ENCODE measurements at regions not wholly inside any gene's neighbourhood (a gene's known extent, or its start where the extent isn't known, plus 50 kb on each side); places are given as distances from the start of the nearest gene placed in this dataset.

GRCh38 chr11:26112264-26112663, 219.7 kb upstream of the ANO3 start:
- no peak for TF ChIP-seq CTCF (IDR thresholded peaks at IDR 0.05)

GRCh38 chr11:26121466-26121865, 210.5 kb upstream of the ANO3 start:
- no peak for TF ChIP-seq CTCF (IDR thresholded peaks at IDR 0.05)

- no peak for TF ChIP-seq CTCF (IDR thresholded peaks at IDR 0.05)
Measured at GRCh38 chr11:26126741-26127140, 205.2 kb upstream of the ANO3 start.

GRCh38 chr11:26127336-26127735, 204.6 kb upstream of the ANO3 start:
- TF ChIP-seq CTCF (IDR thresholded peaks at IDR 0.05): no peak

GRCh38 chr11:26131406-26131805, 200.5 kb upstream of the ANO3 start:
- no peak for TF ChIP-seq CTCF (IDR thresholded peaks at IDR 0.05)

- TF ChIP-seq CTCF (IDR thresholded peaks at IDR 0.05): peak; percentile 28; the same call in 1 of the 2 replicates
Measured at GRCh38 chr11:26134053-26134452, 197.9 kb upstream of the ANO3 start.

- peak; percentile 84 for TF ChIP-seq CTCF (IDR thresholded peaks at IDR 0.05)
Measured at GRCh38 chr11:26134481-26135355, 197.2 kb upstream of the ANO3 start.
